Adrenal gland (tissue), 9 donors: ENCODE measurements at regions not wholly inside any gene's neighbourhood (a gene's known extent, or its start where the extent isn't known, plus 50 kb on each side); places are given as distances from the start of the nearest gene placed in this dataset.

Source experiments
- DNase-seq, 7 donors: peaks; one replicate each; pipeline ENCODE4 v3.0.0-alpha.2; 2019 to 2020
- H3K27ac ChIP-seq, 5 donors: fragments of 200-600 bp; sonication (generic) in 4 of 5; 1 replicate in 3 of 5; 2 replicates in 2 of 5; pipeline versions ENCODE4 v1.5.1 to v1.8.0; 2016 to 2020; ENCODE audit warnings: mild to moderate bottlenecking in 1 of 5
- H3K27me3 ChIP-seq: fragments of 200-600 bp; 2 replicates; pipeline ENCODE4 v1.8.0; 2021
- H3K36me3 ChIP-seq, 2 donors: fragments of 200-600 bp; replicated peaks in 1 of 2; 1 replicate in 1 of 2; 2 replicates in 1 of 2; pipeline versions ENCODE4 v1.5.1 to v1.8.0; 2018 to 2022
- H3K4me1 ChIP-seq, 2 donors: fragments of 200-600 bp; replicated peaks in 1 of 2; 1 replicate in 1 of 2; 2 replicates in 1 of 2; pipeline versions ENCODE4 v1.5.1 to v1.8.0; 2018 to 2021
- H3K4me3 ChIP-seq, 4 donors: fragments of 200-600 bp; sonication (generic) in 3 of 4; one replicate each; pipeline ENCODE4 v1.5.1; 2016 to 2018
- H3K9me3 ChIP-seq, 3 donors: fragments of 200-600 bp; sonication (generic) in 1 of 3; replicated peaks in 1 of 3; 1 replicate in 2 of 3; 2 replicates in 1 of 3; pipeline versions ENCODE4 v1.5.1 to v1.8.0; 2016 to 2021
- CTCF ChIP-seq, 6 experiments: fragments of 450-650 bp in 4 of 6; fragments of 200-600 bp in 2 of 6; sonication (generic) in 1 of 6; IDR thresholded peaks; 1 replicate in 5 of 6; 2 replicates in 1 of 6; pipeline versions ENCODE4 v1.5.1 to v1.8.0; 2016 to 2021; ENCODE audit warnings: antibody characterized with exemption in 6 of 6, mild to moderate bottlenecking in 2 of 6, moderate library complexity in 1 of 6
- POLR2A ChIP-seq, 2 donors: fragments of 450-650 bp; IDR thresholded peaks; one replicate each; pipeline ENCODE4 v1.6.1; 2017; ENCODE audit warnings: antibody characterized with exemption in 2 of 2, mild to moderate bottlenecking in 2 of 2, moderate library complexity in 1 of 2
- WGBS, 4 donors: extraction: QIAGEN DNeasy Blood & Tissue Kit in 2 of 4; methylation state at CpG; one replicate each; pipeline versions ENCODE4 v1.1.5 to v1.1.7; 2013 to 2017; 5-methylcytosine and 5-hydroxymethylcytosine counted together
- intact Hi-C, 2 donors: fragments of 100-400 bp; cut with DNase I; formaldehyde crosslinking; loops; one replicate each; pipeline versions ENCODE4 v1.14.1 to v1.15.0; 2022 to 2023
- donor health status: healthy with polysubstance abuse.
- donor health status: Bipolar disorder and iron deficiency.
- donor health status: DM: yes; HTN: yes; CAD: no.
- donor health status: DM: no; HTN: no; CAD: no.
- donor health status: DM: no; HTN: no; CAD: no.

DNA sequence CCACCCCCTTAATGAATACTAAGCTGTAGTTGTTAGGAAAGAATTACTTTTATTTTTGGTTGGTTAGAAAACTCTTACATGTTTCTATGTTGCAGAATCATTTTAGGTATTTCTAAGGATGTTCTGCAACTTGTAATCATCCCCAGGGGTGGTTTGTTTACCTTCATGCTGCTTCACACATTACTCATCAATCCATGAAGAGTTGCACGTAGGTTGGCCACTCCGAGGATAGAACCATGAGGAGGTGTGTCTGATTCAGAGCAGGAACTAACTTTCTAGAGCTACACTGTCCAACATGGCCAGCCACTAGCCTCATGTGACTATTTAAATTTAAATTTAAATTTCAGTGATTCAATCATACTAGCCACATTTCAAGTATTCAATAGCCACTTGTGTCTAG, 127.2 kb upstream of the FRMPD4 start:
- no peak for DNase-seq
- Histone ChIP-seq H3K4me1 (no peaks in the 10 kb centered on the region), H3K27me3 (no peaks in the 10 kb centered on the region), H3K36me3 (no peaks in the 10 kb centered on the region), H3K9me3 (no peaks in the 10 kb centered on the region), H3K4me3 (no peak overlapping the region), H3K27ac (no peak overlapping the region)
- intact Hi-C loops: no loop called here
- TF ChIP-seq POLR2A (IDR thresholded peaks at IDR 0.05) (no peak), CTCF (IDR thresholded peaks at IDR 0.05) (no peak)
- 52 to 73% (median 65%) methylated on average over 1 to 2 of the region's 2 CpGs for WGBS, 4 donors

- no peaks in the 10 kb centered on the region for H3K4me1 ChIP-seq
- DNase-seq: no peak
- H3K27ac ChIP-seq: no peak overlapping the region
- no peaks in the 10 kb centered on the region for H3K36me3 ChIP-seq
- H3K9me3 ChIP-seq: no peaks in the 10 kb centered on the region
- 35 to 50% (median 48%) methylated on average over 2 of the region's 2 CpGs for WGBS, 4 donors
- no peak overlapping the region for H3K4me3 ChIP-seq
- H3K27me3 ChIP-seq: no peaks in the 10 kb centered on the region
- TF ChIP-seq POLR2A (IDR thresholded peaks at IDR 0.05) (no peak), CTCF (IDR thresholded peaks at IDR 0.05) (no peak)
- intact Hi-C loops: no loop called here
These were observed 125.1 kb upstream of the FRMPD4 start for GRCh38 chrX:12013211-12013618.

- H3K27ac ChIP-seq: no peak overlapping the region
- 26 to 58% (median 42%) methylated on average over 1 of the region's 1 CpG for WGBS, 4 donors
- intact Hi-C loops: loop anchor here in 1 of 2 donors (2.0 kb wide), 1 partner anchor 15 kb away; no protein-coding TSS in a partner anchor
- no peaks in the 10 kb centered on the region for H3K36me3 ChIP-seq
- H3K4me1 ChIP-seq: no peaks in the 10 kb centered on the region
- no peak overlapping the region for H3K4me3 ChIP-seq
- DNase-seq: no peak
- no peaks in the 10 kb centered on the region for H3K9me3 ChIP-seq
- TF ChIP-seq CTCF (IDR thresholded peaks at IDR 0.05) (no peak), POLR2A (IDR thresholded peaks at IDR 0.05) (no peak)
- peaks cover 5% of the 10 kb centered on the region for H3K27me3 ChIP-seq
These were observed 116.6 kb upstream of the FRMPD4 start for GRCh38 chrX:12021698-12022097.

DNA sequence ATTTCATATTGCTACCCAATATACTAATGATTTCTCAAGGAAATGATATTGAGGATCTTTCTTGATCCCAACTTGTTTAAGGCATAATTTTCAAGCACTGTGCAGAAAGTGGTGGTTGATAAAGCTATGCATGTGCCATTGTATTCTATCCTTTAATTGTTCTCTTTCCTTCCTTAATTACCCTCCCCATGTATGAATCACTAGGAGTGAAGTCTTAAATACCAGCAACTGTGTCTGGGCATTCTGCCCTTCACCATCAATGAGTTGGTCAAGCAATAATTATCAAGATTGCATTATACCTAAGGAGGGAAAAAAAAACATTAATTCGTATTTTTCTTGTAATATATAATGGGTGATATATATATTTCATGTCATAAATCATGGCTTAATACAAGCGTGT, 111.8 kb upstream of the FRMPD4 start:
- no peaks in the 10 kb centered on the region for H3K4me1 ChIP-seq
- 53 to 69% (median 64%) methylated on average over 2 of the region's 2 CpGs for WGBS, 4 donors
- TF ChIP-seq CTCF (IDR thresholded peaks at IDR 0.05): no peak
- TF ChIP-seq POLR2A (IDR thresholded peaks at IDR 0.05): no peak
- no peak overlapping the region for H3K27ac ChIP-seq
- no peak overlapping the region for H3K4me3 ChIP-seq
- no peaks in the 10 kb centered on the region for H3K36me3 ChIP-seq
- H3K27me3 ChIP-seq: peaks cover 5% of the 10 kb centered on the region
- DNase-seq: no peak
- intact Hi-C loops: no loop called here
- H3K9me3 ChIP-seq: no peaks in the 10 kb centered on the region
